ENCODE measurements at regions not wholly inside any gene's neighbourhood (a gene's known extent, or its start where the extent isn't known, plus 50 kb on each side); places are given as distances from the start of the nearest gene placed in this dataset.

- Histone ChIP-seq H3K4me2 (ENCODE audit: control insufficient read depth, insufficient read depth) (no peak overlapping the region), H3K36me3 (ENCODE audit: control insufficient read depth in 2 of 2, insufficient read depth in 2 of 2, low read length in 1 of 2) (no peaks in the 10 kb centered on the region), H4K20me1 (ENCODE audit: control insufficient read depth, insufficient read depth) (no peaks in the 10 kb centered on the region), H3K4me1 (ENCODE audit: control insufficient read depth, insufficient read depth, low read length) (no peaks in the 10 kb centered on the region), H3K27ac (ENCODE audit: control insufficient read depth, insufficient read depth) (no peak overlapping the region), H3K9ac (ENCODE audit: control insufficient read depth, insufficient read depth, low read length) (no peak overlapping the region), H3K79me2 (ENCODE audit: control insufficient read depth, insufficient read depth, low read length) (no peaks in the 10 kb centered on the region), H3K4me3 (no peak overlapping the region), H2AFZ (ENCODE audit: control insufficient read depth, low read depth, low read length) (no peak overlapping the region), H3K27me3 (replicated peaks in 1 of 2; ENCODE audit: control insufficient read depth in 2 of 2, insufficient read depth in 2 of 2, low read length in 1 of 2) (peaks cover 2 to 3% of the 10 kb centered on the region in 2 experiments), H3K9me3 (replicated peaks; ENCODE audit: control insufficient read depth, insufficient read depth, low read length) (no peaks in the 10 kb centered on the region)
- RAD21 ChIA-PET (ENCODE audit: unreplicated experiment), result no interaction called here
- CTCF ChIA-PET, result no interaction called here
- SMC1A ChIA-PET (ENCODE audit: uncharacterized antibody, unreplicated experiment), result no interaction called here
- FAIRE-seq (no peak), DNase-seq (ENCODE audit: low read depth, low spot score) (no peak), ATAC-seq (no peak)
- 26% methylated on average over 7 of the region's 7 CpGs for WGBS (ENCODE audit: insufficient coverage, insufficient replicate concordance, low lambda C conversion rate, missing lambda C conversion rate)
- intact Hi-C loops (cut with micrococcal nuclease; ENCODE audit: unreplicated experiment), result no loop called here
- TF ChIP-seq ZNF384 (IDR thresholded peaks at IDR 0.05; ENCODE audit: borderline replicate concordance, low read depth, low read length) (no peak), E4F1 (IDR thresholded peaks at IDR 0.05; ENCODE audit: borderline replicate concordance, partially characterized antibody) (no peak), CEBPB (IDR thresholded peaks at IDR 0.05; ENCODE audit: borderline replicate concordance in 1 of 2, low read depth in 2 of 2, low read length in 2 of 2) (no peak), EP300 (IDR thresholded peaks at IDR 0.05; ENCODE audit: borderline replicate concordance in 1 of 2, control insufficient read depth in 1 of 2, low read depth in 2 of 2, low read length in 2 of 2) (no peak), SIX5 (IDR thresholded peaks at IDR 0.05; ENCODE audit: low read depth, low read length, severe bottlenecking) (no peak), NFXL1 (IDR thresholded peaks at IDR 0.05; ENCODE audit: borderline replicate concordance) (no peak), RBBP5 (conservative IDR thresholded peaks at IDR 0.05) (no peak), SRF (IDR thresholded peaks at IDR 0.05; ENCODE audit: low read depth in 2 of 2, low read length in 2 of 2) (no peak), LARP7 (IDR thresholded peaks at IDR 0.05) (no peak), RAD21 (IDR thresholded peaks at IDR 0.05; ENCODE audit: insufficient read depth, low read depth, low read length) (no peak), DPF2 (IDR thresholded peaks at IDR 0.05) (no peak), POLR2A (IDR thresholded peaks at IDR 0.05; ENCODE audit: low read depth, low read length) (no peak), JUND (IDR thresholded peaks at IDR 0.05; ENCODE audit: low read depth, low read length) (no peak), RAD51 (IDR thresholded peaks at IDR 0.05) (no peak), SKIL (IDR thresholded peaks at IDR 0.05; ENCODE audit: low read depth, poor library complexity, severe bottlenecking) (no peak), ZBED1 (IDR thresholded peaks at IDR 0.05; ENCODE audit: borderline replicate concordance) (no peak)
- POLR2A ChIA-PET, result no interaction called here
- BruUV-seq (replicated peaks), result no TSS peak
- in situ Hi-C loops (cut with MboI), result no loop called here
Measured at GRCh38 chr11:120060512-120060911, 77.4 kb downstream of the TRIM29 start.
